IMR-90 (cell line): ENCODE measurements at regions not wholly inside any gene's neighbourhood (a gene's known extent, or its start where the extent isn't known, plus 50 kb on each side); places are given as distances from the start of the nearest gene placed in this dataset.

Source experiments
- ATAC-seq: fragments of 200-7000 bp; cut with Tn5 transposase; 2 replicates; pipeline ENCODE4 v1.9.1; 2020; ENCODE audit warnings: low read depth, mild to moderate bottlenecking, moderate library complexity
- BruUV-seq: library from RNA; stranded (reverse); fragments of 400-500 nt; replicated peaks from 2 replicates; lab custom pipeline; 2021; lab: Mats Ljungman, UMichigan
- CTCF ChIA-PET: fragments of 300-600 bp; formaldehyde crosslinking; extraction: SDS; loops from one replicate; lab custom pipeline; 2021; ENCODE audit warnings: antibody characterized with exemption; lab: Yijun Ruan, JAX
- POLR2A ChIA-PET: fragments of 300-600 bp; sonication (Branson Sonifier 250); formaldehyde crosslinking; loops from one replicate; lab custom pipeline; 2022; ENCODE audit warnings: antibody characterized with exemption; ENCODE audit not compliant: unreplicated experiment; lab: Charles Lee
- DNase-seq: peaks from one replicate; pipeline ENCODE4 v3.0.0; 2013
- H2AFZ ChIP-seq: replicated peaks from 2 replicates; pipeline ENCODE3; 2013; ENCODE audit warnings: low read length, mild to moderate bottlenecking; ENCODE audit not compliant: poor library complexity
- H2AK5ac ChIP-seq: 2 replicates; pipeline ENCODE4 v1.6.1; 2013; ENCODE audit warnings: low read depth, low read length, inconsistent platforms
- H2AK9ac ChIP-seq: replicated peaks from 2 replicates; pipeline ENCODE3; 2013; ENCODE audit warnings: mild to moderate bottlenecking, low read depth, low read length, moderate library complexity; ENCODE audit not compliant: poor library complexity
- H2BK120ac ChIP-seq: 2 replicates; pipeline ENCODE4 v1.6.1; 2013; ENCODE audit warnings: low read depth, low read length, inconsistent platforms
- H2BK15ac ChIP-seq: 3 replicates; pipeline ENCODE4 v1.6.1; 2013; ENCODE audit warnings: low read depth, low read length, inconsistent platforms
- H2BK20ac ChIP-seq: 2 replicates; pipeline ENCODE4 v1.6.1; 2013; ENCODE audit warnings: low read depth, mild to moderate bottlenecking, inconsistent platforms, low read length, moderate library complexity
- H2BK5ac ChIP-seq: 2 replicates; pipeline ENCODE4 v1.6.1; 2013; ENCODE audit warnings: mild to moderate bottlenecking, low read depth, low read length, inconsistent platforms; ENCODE audit not compliant: poor library complexity, severe bottlenecking
- H3K14ac ChIP-seq: replicated peaks from 2 replicates; pipeline ENCODE4 v1.6.1; 2013; ENCODE audit warnings: low read depth, low read length, inconsistent platforms
- H3K18ac ChIP-seq: 2 replicates; pipeline ENCODE4 v1.6.1; 2013; ENCODE audit warnings: low read depth, low read length, control low read depth
- H3K23ac ChIP-seq: 2 replicates; pipeline ENCODE4 v1.6.1; 2013; ENCODE audit warnings: low read depth, low read length, inconsistent platforms
- H3K27ac ChIP-seq: 2 replicates; pipeline ENCODE4 v1.5.1; 2013; ENCODE audit warnings: mild to moderate bottlenecking, control low read depth, low read length; ENCODE audit not compliant: insufficient read depth
- H3K27me3 ChIP-seq: 2 replicates; pipeline ENCODE4 v1.6.1; 2013; ENCODE audit warnings: low read length; ENCODE audit not compliant: control insufficient read depth, insufficient read depth
- H3K36me3 ChIP-seq: 2 replicates; pipeline ENCODE4 v1.6.1; 2013; ENCODE audit warnings: low read length, mixed read lengths; ENCODE audit not compliant: control insufficient read depth, insufficient read depth
- H3K4ac ChIP-seq: 2 replicates; pipeline ENCODE4 v1.6.1; 2013; ENCODE audit warnings: low read depth, low read length, inconsistent platforms
- H3K4me1 ChIP-seq: 2 replicates; pipeline ENCODE4 v1.6.1; 2013; ENCODE audit warnings: low read length, mixed read lengths; ENCODE audit not compliant: control insufficient read depth, insufficient read depth
- H3K4me2 ChIP-seq: 2 replicates; pipeline ENCODE4 v1.6.1; 2013; ENCODE audit warnings: low read depth, mild to moderate bottlenecking, control low read depth, low read length, moderate library complexity
- H3K4me3 ChIP-seq: 2 replicates; pipeline ENCODE4 v1.5.1; 2013; ENCODE audit warnings: low read depth, mild to moderate bottlenecking, control low read depth, low read length, moderate library complexity; ENCODE audit not compliant: insufficient read depth
- H3K56ac ChIP-seq: 2 replicates; pipeline ENCODE4 v1.6.1; 2013; ENCODE audit warnings: low read length, inconsistent platforms; ENCODE audit not compliant: insufficient read depth; ENCODE audit errors: extremely low read depth
- H3K79me1 ChIP-seq, 2 experiments: 2 replicates each; pipeline ENCODE4 v1.6.1; 2013; ENCODE audit warnings: low read length in 2 of 2, inconsistent platforms in 1 of 2, low read depth in 1 of 2
- H3K9ac ChIP-seq: 2 replicates; pipeline ENCODE4 v1.6.1; 2013; ENCODE audit warnings: low read depth, low read length, control low read depth
- H3K9me1 ChIP-seq: 2 replicates; pipeline ENCODE4 v1.6.1; 2013; ENCODE audit warnings: low read length, inconsistent platforms; ENCODE audit not compliant: insufficient read depth
- H3K9me3 ChIP-seq: 2 replicates; pipeline ENCODE4 v1.6.1; 2013; ENCODE audit warnings: low read length; ENCODE audit not compliant: control insufficient read depth, insufficient read depth
- H4K20me1 ChIP-seq: 2 replicates; pipeline ENCODE4 v1.6.1; 2013; ENCODE audit warnings: low read length, inconsistent platforms; ENCODE audit not compliant: insufficient read depth
- H4K5ac ChIP-seq: 2 replicates; pipeline ENCODE4 v1.6.1; 2013; ENCODE audit warnings: mild to moderate bottlenecking, low read depth, low read length, control low read depth
- H4K8ac ChIP-seq, 2 experiments: 2 replicates each; pipeline ENCODE4 v1.6.1; 2013; ENCODE audit warnings: low read depth in 2 of 2, low read length in 2 of 2, control low read depth in 1 of 2, inconsistent platforms in 1 of 2
- H4K91ac ChIP-seq: 2 replicates; pipeline ENCODE4 v1.6.1; 2013; ENCODE audit warnings: low read depth, low read length, inconsistent platforms; ENCODE audit not compliant: insufficient read depth
- BHLHE40 ChIP-seq: fragments of 150-350 bp; IDR thresholded peaks from 2 replicates; pipeline ENCODE4 v1.6.1; 2016; ENCODE audit warnings: mild to moderate bottlenecking, low read depth, low read length
- CEBPB ChIP-seq: IDR thresholded peaks from 2 replicates; pipeline ENCODE4 v1.6.1; 2012; ENCODE audit warnings: low read depth, low read length, improper control_type of control experiment
- CHD1 ChIP-seq: IDR thresholded peaks from 2 replicates; pipeline ENCODE4 v1.6.1; 2012; ENCODE audit warnings: low read depth, low read length, improper control_type of control experiment
- CTCF ChIP-seq: conservative IDR thresholded peaks from 2 replicates; pipeline ENCODE4 v1.5.1; 2012; ENCODE audit warnings: mild to moderate bottlenecking, low read depth, low read length, improper control_type of control experiment
- ELK1 ChIP-seq: fragments of 150-350 bp; IDR thresholded peaks from 2 replicates; pipeline ENCODE4 v1.6.1; 2016; ENCODE audit warnings: low read depth, mild to moderate bottlenecking, low read length, moderate library complexity, borderline replicate concordance
- FOS ChIP-seq: fragments of 150-350 bp; IDR thresholded peaks from 2 replicates; pipeline ENCODE4 v1.6.1; 2016; ENCODE audit warnings: low read depth, low read length
- MAFK ChIP-seq: IDR thresholded peaks from 2 replicates; pipeline ENCODE4 v1.6.1; 2012; ENCODE audit warnings: low read depth, low read length, improper control_type of control experiment
- MAZ ChIP-seq: IDR thresholded peaks from 2 replicates; pipeline ENCODE4 v1.6.1; 2012; ENCODE audit warnings: low read depth, mild to moderate bottlenecking, low read length, improper control_type of control experiment, moderate library complexity, borderline replicate concordance
- MXI1 ChIP-seq: IDR thresholded peaks from 2 replicates; pipeline ENCODE4 v1.6.1; 2012; ENCODE audit warnings: low read depth, mild to moderate bottlenecking, low read length, moderate library complexity, borderline replicate concordance
- NFE2L2 ChIP-seq: fragments of 150-350 bp; IDR thresholded peaks from 2 replicates; pipeline ENCODE4 v1.6.1; 2016; ENCODE audit warnings: low read depth, mild to moderate bottlenecking, low read length
- POLR2A ChIP-seq: IDR thresholded peaks from 2 replicates; pipeline ENCODE4 v1.6.1; 2012; ENCODE audit warnings: mild to moderate bottlenecking, low read depth, low read length
- RAD21 ChIP-seq: IDR thresholded peaks from 2 replicates; pipeline ENCODE4 v1.6.1; 2012; ENCODE audit warnings: low read length, improper control_type of control experiment
- RCOR1 ChIP-seq: IDR thresholded peaks from 2 replicates; pipeline ENCODE4 v1.6.1; 2012; ENCODE audit warnings: mild to moderate bottlenecking, low read length, improper control_type of control experiment; ENCODE audit not compliant: insufficient replicate concordance
- RFX5 ChIP-seq: IDR thresholded peaks from 2 replicates; pipeline ENCODE4 v1.8.0; 2012; ENCODE audit warnings: low read depth, mild to moderate bottlenecking, low read length, moderate library complexity
- SMC3 ChIP-seq: fragments of 150-350 bp; IDR thresholded peaks from 2 replicates; pipeline ENCODE4 v1.6.1; 2016; ENCODE audit warnings: low read depth, mild to moderate bottlenecking, antibody characterized with exemption, low read length, moderate library complexity
- USF2 ChIP-seq: fragments of 150-350 bp; IDR thresholded peaks from 2 replicates; pipeline ENCODE4 v1.6.1; 2017; ENCODE audit warnings: mild to moderate bottlenecking, antibody characterized with exemption, low read length, low read depth
- WGBS, 2 experiments: methylation state at CpG; one replicate each; pipeline versions ENCODE4 v1.1.5 to v1.1.7; 2013; ENCODE audit warnings: missing lambda C conversion rate in 2 of 2; ENCODE audit not compliant: insufficient read length in 1 of 2; ENCODE audit errors: extremely low coverage in 2 of 2; 5-methylcytosine and 5-hydroxymethylcytosine counted together
- dilution Hi-C: fragments of 300-500 bp; cut with HindIII; formaldehyde crosslinking; loops from one replicate; pipeline ENCODE4 v1.14.3; 2018; ENCODE audit warnings: low sequenced_read_pairs; ENCODE audit not compliant: unreplicated experiment
- in situ Hi-C: fragments of 300-500 bp; cut with MboI; formaldehyde crosslinking; loops from 3 replicates; pipeline ENCODE4 v1.14.3; 2019; ENCODE audit warnings: low sequenced_read_pairs, inconsistent platforms, mixed read lengths
- intact Hi-C: fragments of 100-400 bp; cut with micrococcal nuclease; formaldehyde crosslinking; loops from 2 replicates; pipeline ENCODE4 v1.10.0; 2022

GRCh38 chr14:84874436-84874835 is 655.5 kb upstream of the FLRT2 start:
- H2AK5ac ChIP-seq, result no peak overlapping the region
- DNase-seq, result no peak
- H3K14ac ChIP-seq, result no peak overlapping the region
- no peaks in the 10 kb centered on the region for H3K4me1 ChIP-seq
- no peak overlapping the region for H2BK120ac ChIP-seq
- BruUV-seq, result no TSS peak
- no peaks in the 10 kb centered on the region for H3K36me3 ChIP-seq
- no peak overlapping the region for H4K8ac ChIP-seq
- no peak for TF ChIP-seq BHLHE40
- no peak for TF ChIP-seq CHD1
- no peak for TF ChIP-seq MAZ
- no peak for TF ChIP-seq USF2
- TF ChIP-seq MAFK, result no peak
- no peak for TF ChIP-seq RFX5
- no peak for TF ChIP-seq RAD21
- no peak for TF ChIP-seq NFE2L2
- no peak for TF ChIP-seq RCOR1
- no peak for TF ChIP-seq CEBPB
- TF ChIP-seq SMC3, result no peak
- no peak for TF ChIP-seq FOS
- TF ChIP-seq POLR2A, result no peak
- TF ChIP-seq CTCF, result no peak
- TF ChIP-seq MXI1, result no peak
- TF ChIP-seq ELK1, result no peak
- H3K4ac ChIP-seq, result no peak overlapping the region
- H3K56ac ChIP-seq, result no peak overlapping the region
- H2BK15ac ChIP-seq, result no peak overlapping the region
- H3K9ac ChIP-seq, result no peak overlapping the region
- ChIA-PET CTCF (no interaction called here), POLR2A (no interaction called here)
- no peak overlapping the region for H3K27ac ChIP-seq
- no peak overlapping the region for H3K4me3 ChIP-seq
- no peak overlapping the region for H2AK9ac ChIP-seq
- no peak overlapping the region for H3K4me2 ChIP-seq
- H3K27me3 ChIP-seq, result no peaks in the 10 kb centered on the region
- H4K91ac ChIP-seq, result no peak overlapping the region
- no peak overlapping the region for H3K18ac ChIP-seq
- H3K9me1 ChIP-seq, result no peaks in the 10 kb centered on the region
- no peak for ATAC-seq
- intact Hi-C loops, result no loop called here
- no peaks in the 10 kb centered on the region; the same call in 1 of the 2 replicates for H3K9me3 ChIP-seq
- dilution Hi-C loops, result no loop called here
- H4K5ac ChIP-seq, result no peak overlapping the region
- no peak overlapping the region for H2BK20ac ChIP-seq
- H3K23ac ChIP-seq, result no peak overlapping the region
- in situ Hi-C loops, result no loop called here
- no peak overlapping the region for H2BK5ac ChIP-seq
- H4K20me1 ChIP-seq, result no peaks in the 10 kb centered on the region
- H2AFZ ChIP-seq, result no peak overlapping the region
- WGBS, 2 experiments, result no CpG with 5 or more reads among the region's 2 CpGs
- H3K79me1 ChIP-seq, result no peaks in the 10 kb centered on the region
